Fibroblast of lung (primary cell): ENCODE measurements at regions not wholly inside any gene's neighbourhood (a gene's known extent, or its start where the extent isn't known, plus 50 kb on each side); places are given as distances from the start of the nearest gene placed in this dataset.

Experiments used
- CTCF ChIP-seq, 2 donors: IDR thresholded peaks in 1 of 2; conservative IDR thresholded peaks in 1 of 2; 1 replicate in 1 of 2; 2 replicates in 1 of 2; pipeline ENCODE4 v1.5.1; 2011 to 2012; ENCODE audit warnings: low read length in 2 of 2, control low read depth in 1 of 2, inconsistent platforms in 1 of 2, low read depth in 1 of 2, mild to moderate bottlenecking in 1 of 2
- EZH2 ChIP-seq: IDR thresholded peaks from 2 replicates; pipeline ENCODE4 v1.5.1; 2012; ENCODE audit warnings: low read length, control low read depth, mild to moderate bottlenecking; ENCODE audit errors: missing control alignments

GRCh38 chr6:16907991-16908390, 146.7 kb upstream of the ATXN1 start:
- no peak for TF ChIP-seq CTCF (conservative IDR thresholded peaks at IDR 0.05 in 1 of 2, IDR thresholded peaks at IDR 0.05 in 1 of 2; ENCODE audit: low read depth in 1 of 2, low read length in 2 of 2)
- no peak for TF ChIP-seq EZH2
